CD14-positive monocyte (primary cell): ENCODE measurements at regions not wholly inside any gene's neighbourhood (a gene's known extent, or its start where the extent isn't known, plus 50 kb on each side); places are given as distances from the start of the nearest gene placed in this dataset.

Experiments
- DNase-seq, 3 donors: peaks; one replicate each; pipeline ENCODE4 v3.0.0-alpha.2; 2011 to 2022
- H2AFZ ChIP-seq: 2 replicates; pipeline ENCODE4 v1.6.0; 2012; ENCODE audit warnings: mild to moderate bottlenecking, low read depth, low read length, inconsistent platforms; ENCODE audit not compliant: insufficient read depth, poor library complexity, severe bottlenecking
- H3K27ac ChIP-seq, 2 donors: 1 replicate in 1 of 2; 2 replicates in 1 of 2; pipeline ENCODE4 v1.5.1; 2012 to 2013; ENCODE audit warnings: low read length in 2 of 2, control low read depth in 1 of 2, inconsistent platforms in 1 of 2, low read depth in 1 of 2, mild to moderate bottlenecking in 1 of 2
- H3K27me3 ChIP-seq, 2 donors: one replicate each; pipeline versions ENCODE4 v1.6.0 to v1.6.1; 2011 to 2013; ENCODE audit warnings: low read length in 2 of 2; ENCODE audit not compliant: control insufficient read depth in 2 of 2, insufficient read depth in 2 of 2
- H3K36me3 ChIP-seq, 2 donors: replicated peaks in 1 of 2; 1 replicate in 1 of 2; 2 replicates in 1 of 2; pipeline versions ENCODE4 v1.5.1 to v1.6.1; 2012 to 2013; ENCODE audit warnings: low read length in 2 of 2, control low read depth in 1 of 2, inconsistent platforms in 1 of 2, mild to moderate bottlenecking in 1 of 2; ENCODE audit not compliant: insufficient read depth in 2 of 2, control insufficient read depth in 1 of 2
- H3K4me1 ChIP-seq, 2 donors: 1 replicate in 1 of 2; 2 replicates in 1 of 2; pipeline versions ENCODE4 v1.5.1 to v1.6.1; 2012 to 2013; ENCODE audit warnings: low read length in 2 of 2, control low read depth in 1 of 2, inconsistent platforms in 1 of 2, mild to moderate bottlenecking in 1 of 2, moderate library complexity in 1 of 2; ENCODE audit not compliant: insufficient read depth in 2 of 2, control insufficient read depth in 1 of 2
- H3K4me2 ChIP-seq: replicated peaks from 2 replicates; pipeline ENCODE3; 2012; ENCODE audit warnings: low read length, moderate library complexity, mild to moderate bottlenecking; ENCODE audit not compliant: poor library complexity, severe bottlenecking; ENCODE audit errors: extremely low read depth
- H3K4me3 ChIP-seq, 3 experiments: fragments of 200-600 bp in 1 of 3; sonication (generic) in 1 of 3; replicated peaks in 1 of 3; 1 replicate in 2 of 3; 2 replicates in 1 of 3; pipeline ENCODE4 v1.5.1; 2011 to 2013; ENCODE audit warnings: low read length in 3 of 3, mild to moderate bottlenecking in 3 of 3, control low read depth in 2 of 3, low read depth in 2 of 3, inconsistent platforms in 1 of 3, moderate library complexity in 1 of 3
- H3K79me2 ChIP-seq: 2 replicates; pipeline ENCODE4 v1.6.0; 2012; ENCODE audit warnings: mild to moderate bottlenecking, control low read depth, inconsistent platforms, low read length, moderate library complexity; ENCODE audit not compliant: insufficient read depth
- H3K9ac ChIP-seq: 2 replicates; pipeline ENCODE4 v1.6.0; 2017; ENCODE audit warnings: low read length, mild to moderate bottlenecking; ENCODE audit not compliant: insufficient read depth, poor library complexity, severe bottlenecking
- H3K9me3 ChIP-seq, 2 donors: replicated peaks in 1 of 2; 1 replicate in 1 of 2; 2 replicates in 1 of 2; pipeline versions ENCODE4 v1.5.1 to v1.6.1; 2012 to 2013; ENCODE audit warnings: low read length in 2 of 2, control low read depth in 1 of 2; ENCODE audit not compliant: control insufficient read depth in 1 of 2, insufficient read depth in 1 of 2
- H4K20me1 ChIP-seq: 2 replicates; pipeline ENCODE4 v1.6.0; 2012; ENCODE audit warnings: mild to moderate bottlenecking, low read length, control low read depth, moderate library complexity; ENCODE audit not compliant: insufficient read depth
- H3K27ac Mint-ChIP-seq, 7 donors: one replicate each; pipeline ENCODE4 v1.8.0; 2020; ENCODE audit warnings: mild to moderate bottlenecking in 7 of 7, mixed read lengths in 7 of 7, moderate library complexity in 6 of 7, inconsistent platforms in 2 of 7
- H3K27me3 Mint-ChIP-seq, 3 donors: one replicate each; pipeline ENCODE4 v1.8.0; 2021 to 2022; ENCODE audit warnings: low read depth in 3 of 3, mild to moderate bottlenecking in 3 of 3, mixed read lengths in 3 of 3, moderate library complexity in 3 of 3, inconsistent platforms in 1 of 3
- H3K36me3 Mint-ChIP-seq, 2 donors: one replicate each; pipeline ENCODE4 v1.8.0; 2020; ENCODE audit warnings: mixed read lengths in 2 of 2, inconsistent platforms in 1 of 2, mild to moderate bottlenecking in 1 of 2
- H3K4me1 Mint-ChIP-seq: one replicate; pipeline ENCODE4 v1.8.0; 2020; ENCODE audit warnings: mild to moderate bottlenecking, mixed read lengths
- H3K4me3 Mint-ChIP-seq, 2 donors: one replicate each; pipeline ENCODE4 v1.8.0; 2020; ENCODE audit warnings: mild to moderate bottlenecking in 2 of 2, mixed read lengths in 2 of 2, moderate library complexity in 1 of 2
- H3K9me3 Mint-ChIP-seq, 7 donors: one replicate each; pipeline ENCODE4 v1.8.0; 2020 to 2022; ENCODE audit warnings: mixed read lengths in 7 of 7, mild to moderate bottlenecking in 6 of 7, moderate library complexity in 6 of 7, inconsistent platforms in 2 of 7
- WGBS: methylation state at CpG from one replicate; pipeline ENCODE4 v1.1.5; 2013; ENCODE audit warnings: missing lambda C conversion rate; ENCODE audit not compliant: insufficient coverage; 5-methylcytosine and 5-hydroxymethylcytosine counted together
- intact Hi-C, 2 donors: fragments of 100-400 bp; cut with micrococcal nuclease; formaldehyde crosslinking; loops; one replicate each; pipeline versions ENCODE4 v1.15.0 to v1.15.1; 2023
- TF ChIP-seq, protein P1 (sequence below): fragments of 200-600 bp; IDR thresholded peaks from one replicate; pipeline ENCODE4 v1.8.0; 2022; ENCODE audit warnings: antibody characterized with exemption, mild to moderate bottlenecking

DNA sequence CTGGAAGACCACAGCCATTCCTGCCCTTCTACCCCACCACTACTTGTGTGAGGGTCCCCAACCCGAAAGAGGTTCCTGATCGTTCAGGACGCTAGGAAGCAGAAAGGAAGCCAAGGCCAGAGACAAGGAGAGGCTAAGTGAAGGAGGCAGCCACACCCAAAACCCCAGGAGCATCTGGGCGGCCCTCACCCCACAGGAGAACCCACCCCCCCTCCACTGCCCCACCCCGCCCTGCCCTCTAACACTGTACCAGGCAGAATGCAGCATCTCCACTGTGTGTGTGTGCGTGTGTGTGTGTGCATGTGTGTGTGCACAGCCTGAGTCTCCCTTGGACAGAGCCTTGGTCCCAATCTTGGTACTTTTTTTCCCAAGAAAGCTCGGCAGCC lies 207.5 kb upstream of the HAAO start:
- intact Hi-C loops, result no loop called here
- no peak overlapping the region for H3K4me3 ChIP-seq
- TF ChIP-seq, protein P1, sequence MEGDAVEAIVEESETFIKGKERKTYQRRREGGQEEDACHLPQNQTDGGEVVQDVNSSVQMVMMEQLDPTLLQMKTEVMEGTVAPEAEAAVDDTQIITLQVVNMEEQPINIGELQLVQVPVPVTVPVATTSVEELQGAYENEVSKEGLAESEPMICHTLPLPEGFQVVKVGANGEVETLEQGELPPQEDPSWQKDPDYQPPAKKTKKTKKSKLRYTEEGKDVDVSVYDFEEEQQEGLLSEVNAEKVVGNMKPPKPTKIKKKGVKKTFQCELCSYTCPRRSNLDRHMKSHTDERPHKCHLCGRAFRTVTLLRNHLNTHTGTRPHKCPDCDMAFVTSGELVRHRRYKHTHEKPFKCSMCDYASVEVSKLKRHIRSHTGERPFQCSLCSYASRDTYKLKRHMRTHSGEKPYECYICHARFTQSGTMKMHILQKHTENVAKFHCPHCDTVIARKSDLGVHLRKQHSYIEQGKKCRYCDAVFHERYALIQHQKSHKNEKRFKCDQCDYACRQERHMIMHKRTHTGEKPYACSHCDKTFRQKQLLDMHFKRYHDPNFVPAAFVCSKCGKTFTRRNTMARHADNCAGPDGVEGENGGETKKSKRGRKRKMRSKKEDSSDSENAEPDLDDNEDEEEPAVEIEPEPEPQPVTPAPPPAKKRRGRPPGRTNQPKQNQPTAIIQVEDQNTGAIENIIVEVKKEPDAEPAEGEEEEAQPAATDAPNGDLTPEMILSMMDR, result no peak
- H3K4me1 ChIP-seq, result peaks cover 4 to 20% of the 10 kb centered on the region in 2 donors
- no peaks in the 10 kb centered on the region for H3K27me3 ChIP-seq
- no peak overlapping the region for H3K4me2 ChIP-seq
- no peak overlapping the region for H2AFZ ChIP-seq
- no peaks in the 10 kb centered on the region for H3K79me2 ChIP-seq
- no peaks in the 10 kb centered on the region for H4K20me1 ChIP-seq
- no peaks in the 10 kb centered on the region for H3K36me3 ChIP-seq
- peaks cover 0 to 6% (median under 1%) of the 10 kb centered on the region in 3 donors for H3K27me3 Mint-ChIP-seq
- H3K4me1 Mint-ChIP-seq, result peaks cover 25% of the 10 kb centered on the region
- H3K27ac ChIP-seq, result no peak overlapping the region
- H3K4me3 Mint-ChIP-seq, result no peak overlapping the region
- peaks cover 0 to 3% of the 10 kb centered on the region in 2 donors for H3K36me3 Mint-ChIP-seq
- peaks cover 0 to 8% (median 3%) of the 10 kb centered on the region in 7 donors for H3K9me3 Mint-ChIP-seq
- no peak overlapping the region for H3K27ac Mint-ChIP-seq
- WGBS, result 100% methylated on average over 1 of the region's 7 CpGs
- H3K9me3 ChIP-seq, result no peaks in the 10 kb centered on the region
- DNase-seq, result no peak
- H3K9ac ChIP-seq, result no peak overlapping the region

DNA sequence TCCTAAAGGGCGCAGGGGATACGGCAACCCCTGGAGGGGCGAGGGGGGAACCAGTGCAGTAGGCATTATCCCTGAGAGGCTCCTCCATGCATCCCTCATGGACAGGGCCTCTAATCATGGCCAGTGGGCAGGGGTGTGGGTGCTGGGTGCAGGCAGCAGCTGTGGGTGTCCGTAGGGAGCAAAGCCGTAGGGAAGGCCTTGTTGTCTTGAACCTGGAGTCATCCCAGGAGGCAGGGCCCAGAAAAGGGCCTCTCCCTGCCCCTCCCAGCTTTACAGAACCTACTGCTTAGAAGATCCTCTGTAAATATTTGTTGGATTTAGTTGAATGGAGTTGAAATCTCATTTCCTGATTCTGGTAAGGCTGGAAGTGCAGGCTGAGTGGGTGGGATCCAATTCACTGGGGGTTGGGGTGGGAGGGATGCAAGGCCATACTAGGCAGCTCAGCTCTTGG lies 207.0 kb upstream of the HAAO start:
- whole genome bisulfite sequencing, result 80% methylated on average over 1 of the region's 5 CpGs
- Mint-ChIP-seq H3K36me3 (peaks cover 0 to 3% of the 10 kb centered on the region in 2 donors), H3K9me3 (peaks cover 0 to 5% (median 3%) of the 10 kb centered on the region in 7 donors), H3K27me3 (peaks cover 0 to 6% (median 0%) of the 10 kb centered on the region in 3 donors), H3K27ac (no peak overlapping the region), H3K4me3 (no peak overlapping the region), H3K4me1 (peaks cover 20% of the 10 kb centered on the region)
- Histone ChIP-seq H3K27ac (no peak overlapping the region), H2AFZ (no peak overlapping the region), H3K4me2 (no peak overlapping the region), H3K27me3 (no peaks in the 10 kb centered on the region), H3K4me1 (peaks cover 0 to 16% of the 10 kb centered on the region in 2 donors), H3K79me2 (no peaks in the 10 kb centered on the region), H3K4me3 (no peak overlapping the region), H3K36me3 (no peaks in the 10 kb centered on the region), H3K9me3 (no peaks in the 10 kb centered on the region), H4K20me1 (no peaks in the 10 kb centered on the region), H3K9ac (no peak overlapping the region)
- TF ChIP-seq, protein P1, result no peak
- intact Hi-C loops, result no loop called here
- DNase-seq, result no peak
